ENCODE measurements at regions not wholly inside any gene's neighbourhood (a gene's known extent, or its start where the extent isn't known, plus 50 kb on each side); places are given as distances from the start of the nearest gene placed in this dataset.
"Not testable (repeated sequence)": the region's sequence is repeated elsewhere in the genome, so short reads cannot be mapped to it uniquely, and the experiment has no call there.

- Histone ChIP-seq H4K20me1 (replicated peaks; ENCODE audit: control insufficient read depth, extremely low read depth, insufficient read depth, low read length) (no peaks in the 10 kb centered on the region), H3K79me2 (ENCODE audit: control insufficient read depth, insufficient read depth, low read length) (no peaks in the 10 kb centered on the region), H3K27me3 (ENCODE audit: control insufficient read depth in 2 of 2, insufficient read depth in 2 of 2, low read length in 2 of 2) (no peaks in the 10 kb centered on the region), H3K4me1 (ENCODE audit: control insufficient read depth, extremely low read depth, insufficient read depth, low read length) (no peaks in the 10 kb centered on the region), H3K4me3 (replicated peaks in 1 of 3; ENCODE audit: insufficient read depth in 1 of 3, low read depth in 1 of 3, low read length in 3 of 3) (no peak overlapping the region), H3K9me1 (replicated peaks; ENCODE audit: control insufficient read depth, extremely low read depth, insufficient read depth, low read length) (no peaks in the 10 kb centered on the region), H3K36me3 (ENCODE audit: control insufficient read depth in 2 of 2, extremely low read depth in 1 of 2, insufficient read depth in 2 of 2, low read length in 2 of 2) (no peaks in the 10 kb centered on the region), H3K9ac (replicated peaks; ENCODE audit: extremely low read depth, insufficient read depth, low read length) (no peak overlapping the region), H3K27ac (ENCODE audit: insufficient read depth, low read depth, low read length) (no peak overlapping the region), H3K9me3 (replicated peaks; ENCODE audit: control insufficient read depth, insufficient read depth, low read length) (peaks cover 3% of the 10 kb centered on the region), H3K4me2 (ENCODE audit: insufficient read depth, low read length) (no peak overlapping the region), H2AFZ (ENCODE audit: low read depth, low read length) (no peak overlapping the region)
- DNase-seq (ENCODE audit: low read depth, low spot score) (no peak), FAIRE-seq (no peak)
- BruUV-seq (replicated peaks): no TSS peak
- dilution Hi-C loops (cut with MboI; ENCODE audit: extremely low pct_ligation_motif_present, low sequenced_read_pairs): no loop called here
- ChIA-PET CTCF (no interaction called here), POLR2A (no interaction called here)
- intact Hi-C loops (cut with micrococcal nuclease): no loop called here
- TF ChIP-seq GATA2 (IDR thresholded peaks at IDR 0.05; ENCODE audit: insufficient read depth, insufficient read length, low read depth, low read length) (no peak), FOS (IDR thresholded peaks at IDR 0.05; ENCODE audit: borderline replicate concordance, insufficient read depth, low read length) (no peak)
Measured at GRCh38 chr5:23103566-23103965, 250.4 kb upstream of the CDH12 start.

- H3K27me3 ChIP-seq (ENCODE audit: control insufficient read depth in 2 of 2, insufficient read depth in 2 of 2, low read length in 2 of 2); dilution Hi-C loops (cut with MboI; ENCODE audit: extremely low pct_ligation_motif_present, low sequenced_read_pairs); BruUV-seq (replicated peaks); H3K4me3 ChIP-seq (replicated peaks in 1 of 3; ENCODE audit: insufficient read depth in 1 of 3, low read depth in 1 of 3, low read length in 3 of 3); CTCF ChIA-PET; H3K27ac ChIP-seq (ENCODE audit: insufficient read depth, low read depth, low read length); H4K20me1 ChIP-seq (replicated peaks; ENCODE audit: control insufficient read depth, extremely low read depth, insufficient read depth, low read length); H3K9me3 ChIP-seq (replicated peaks; ENCODE audit: control insufficient read depth, insufficient read depth, low read length); H2AFZ ChIP-seq (ENCODE audit: low read depth, low read length); H3K9ac ChIP-seq (replicated peaks; ENCODE audit: extremely low read depth, insufficient read depth, low read length); POLR2A ChIA-PET; H3K4me2 ChIP-seq (ENCODE audit: insufficient read depth, low read length); DNase-seq (ENCODE audit: low read depth, low spot score); intact Hi-C loops (cut with micrococcal nuclease); H3K9me1 ChIP-seq (replicated peaks; ENCODE audit: control insufficient read depth, extremely low read depth, insufficient read depth, low read length); FAIRE-seq; H3K79me2 ChIP-seq (ENCODE audit: control insufficient read depth, insufficient read depth, low read length); H3K36me3 ChIP-seq (ENCODE audit: control insufficient read depth in 2 of 2, extremely low read depth in 1 of 2, insufficient read depth in 2 of 2, low read length in 2 of 2); H3K4me1 ChIP-seq (ENCODE audit: control insufficient read depth, extremely low read depth, insufficient read depth, low read length): not testable (repeated sequence)
Measured at GRCh38 chr5:23095418-23095817, 242.3 kb upstream of the CDH12 start.
